ENCODE measurements at regions not wholly inside any gene's neighbourhood (a gene's known extent, or its start where the extent isn't known, plus 50 kb on each side); places are given as distances from the start of the nearest gene placed in this dataset.

DNA sequence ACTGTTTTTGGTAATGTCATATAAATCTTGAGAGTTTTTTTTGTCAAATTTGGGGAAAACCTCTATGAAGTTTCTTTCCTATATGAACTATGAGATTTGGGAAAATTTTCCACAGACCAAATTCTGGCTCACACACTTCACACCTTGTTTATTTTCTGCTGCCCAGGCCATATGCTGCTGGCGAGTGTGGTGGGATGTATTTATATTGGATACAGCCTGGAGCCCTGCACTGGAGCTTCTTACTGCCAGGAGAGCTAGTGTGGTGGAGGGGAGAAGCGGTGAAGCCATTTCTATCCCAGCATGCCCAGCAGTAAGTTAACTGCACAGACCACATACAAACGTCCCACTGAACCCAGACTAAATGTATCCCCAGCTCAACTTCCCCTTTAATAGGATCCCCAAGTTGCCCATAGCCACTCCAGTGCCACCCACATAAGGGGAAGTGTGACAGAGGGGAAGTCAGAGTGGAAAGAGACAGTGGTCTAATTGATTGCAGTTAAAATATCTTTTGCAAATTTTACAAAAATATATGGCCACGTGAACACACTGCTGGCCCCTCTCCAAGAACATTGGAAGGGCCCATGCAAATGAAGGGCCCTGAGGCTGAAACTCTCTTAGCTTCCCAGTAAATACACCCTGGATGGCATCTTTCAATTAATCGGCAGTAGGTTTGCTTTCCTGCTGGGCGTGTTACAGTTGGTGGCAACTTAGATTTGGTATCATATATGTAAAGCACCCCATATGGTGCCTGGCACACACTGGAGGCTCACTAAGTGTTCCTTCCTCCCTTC is 146.6 kb upstream of the ITGA6 start:
- Histone ChIP-seq H3K79me2 (ENCODE audit: low read depth) (no peaks in the 10 kb centered on the region), H3K4me3 (no peak overlapping the region), H3F3A (ENCODE audit: low read depth) (peaks cover 20% of the 10 kb centered on the region), H3K36me3 (no peaks in the 10 kb centered on the region), H2AFZ (replicated peaks) (no peak overlapping the region), H3K4me2 (no peak overlapping the region), H3K27ac (no peak overlapping the region), H4K20me1 (ENCODE audit: low read depth) (no peaks in the 10 kb centered on the region), H3K27me3 (no peaks in the 10 kb centered on the region), H3K4me1 (peaks cover 26% of the 10 kb centered on the region), H3K9me3 (ENCODE audit: low read depth) (no peaks in the 10 kb centered on the region), H3K9ac (no peak overlapping the region)
- Mint-ChIP-seq H3K9me3 (peaks cover 11% of the 10 kb centered on the region), H3K4me3 (no peak overlapping the region), H3K4me1 (peaks cover 33% of the 10 kb centered on the region), H3K27ac (peak overlapping the region; percentile 8), H3K27me3 (ENCODE audit: insufficient read depth, low read depth) (peaks cover 6% of the 10 kb centered on the region), H3K36me3 (no peaks in the 10 kb centered on the region)
- no peak for DNase-seq (ENCODE audit: low spot score)
- TF ChIP-seq, protein P1, sequence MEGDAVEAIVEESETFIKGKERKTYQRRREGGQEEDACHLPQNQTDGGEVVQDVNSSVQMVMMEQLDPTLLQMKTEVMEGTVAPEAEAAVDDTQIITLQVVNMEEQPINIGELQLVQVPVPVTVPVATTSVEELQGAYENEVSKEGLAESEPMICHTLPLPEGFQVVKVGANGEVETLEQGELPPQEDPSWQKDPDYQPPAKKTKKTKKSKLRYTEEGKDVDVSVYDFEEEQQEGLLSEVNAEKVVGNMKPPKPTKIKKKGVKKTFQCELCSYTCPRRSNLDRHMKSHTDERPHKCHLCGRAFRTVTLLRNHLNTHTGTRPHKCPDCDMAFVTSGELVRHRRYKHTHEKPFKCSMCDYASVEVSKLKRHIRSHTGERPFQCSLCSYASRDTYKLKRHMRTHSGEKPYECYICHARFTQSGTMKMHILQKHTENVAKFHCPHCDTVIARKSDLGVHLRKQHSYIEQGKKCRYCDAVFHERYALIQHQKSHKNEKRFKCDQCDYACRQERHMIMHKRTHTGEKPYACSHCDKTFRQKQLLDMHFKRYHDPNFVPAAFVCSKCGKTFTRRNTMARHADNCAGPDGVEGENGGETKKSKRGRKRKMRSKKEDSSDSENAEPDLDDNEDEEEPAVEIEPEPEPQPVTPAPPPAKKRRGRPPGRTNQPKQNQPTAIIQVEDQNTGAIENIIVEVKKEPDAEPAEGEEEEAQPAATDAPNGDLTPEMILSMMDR (IDR thresholded peaks at IDR 0.05), result no peak
- TF ChIP-seq EZH2 (IDR thresholded peaks at IDR 0.05) (no peak), EZH2phosphoT487 (IDR thresholded peaks at IDR 0.05) (no peak)

- no peaks in the 10 kb centered on the region for H3K79me2 ChIP-seq (ENCODE audit: low read depth)
- no peak overlapping the region for H3K9ac ChIP-seq
- Mint-ChIP-seq H3K9me3 (peaks cover 5% of the 10 kb centered on the region), H3K4me3 (no peak overlapping the region), H3K27me3 (ENCODE audit: insufficient read depth, low read depth) (peaks cover 4% of the 10 kb centered on the region), H3K36me3 (no peaks in the 10 kb centered on the region), H3K4me1 (peaks cover 44% of the 10 kb centered on the region), H3K27ac (no peak overlapping the region)
- no peak overlapping the region for H3K27ac ChIP-seq
- H3K27me3 ChIP-seq, result no peaks in the 10 kb centered on the region
- no peak overlapping the region for H3K4me3 ChIP-seq
- no peaks in the 10 kb centered on the region for H3K36me3 ChIP-seq
- H4K20me1 ChIP-seq (ENCODE audit: low read depth), result no peaks in the 10 kb centered on the region
- H2AFZ ChIP-seq (replicated peaks), result no peak overlapping the region
- H3F3A ChIP-seq (ENCODE audit: low read depth), result peaks cover 31% of the 10 kb centered on the region
- TF ChIP-seq, protein P1 (IDR thresholded peaks at IDR 0.05), result no peak
- TF ChIP-seq EZH2 (IDR thresholded peaks at IDR 0.05), result no peak
- no peaks in the 10 kb centered on the region for H3K9me3 ChIP-seq (ENCODE audit: low read depth)
- peaks cover 37% of the 10 kb centered on the region for H3K4me1 ChIP-seq
- DNase-seq (ENCODE audit: low spot score), result no peak
- no peak overlapping the region for H3K4me2 ChIP-seq
Observed at GRCh38 chr2:172281648-172282570, 145.5 kb upstream of the ITGA6 start.

- no peak overlapping the region for H3K4me2 ChIP-seq
- H3K27ac Mint-ChIP-seq, result peak overlapping the region; percentile 97
- DNase-seq (ENCODE audit: low spot score), result no peak
Observed at GRCh38 chr2:172282944-172283343, 144.4 kb upstream of the ITGA6 start.

More at GRCh38 chr2:172282944-172283343, 144.4 kb upstream of the ITGA6 start:
- H3K79me2 ChIP-seq (ENCODE audit: low read depth), result no peaks in the 10 kb centered on the region
- no peak overlapping the region for H2AFZ ChIP-seq (replicated peaks)
- Mint-ChIP-seq H3K9me3 (no peaks in the 10 kb centered on the region), H3K4me3 (no peak overlapping the region), H3K36me3 (no peaks in the 10 kb centered on the region), H3K27me3 (ENCODE audit: insufficient read depth, low read depth) (peaks cover 4% of the 10 kb centered on the region), H3K4me1 (peaks cover 52% of the 10 kb centered on the region)
- H4K20me1 ChIP-seq (ENCODE audit: low read depth), result no peaks in the 10 kb centered on the region
- peaks cover 32% of the 10 kb centered on the region for H3F3A ChIP-seq (ENCODE audit: low read depth)
- no peak overlapping the region for H3K27ac ChIP-seq
- H3K4me3 ChIP-seq, result no peak overlapping the region
- H3K36me3 ChIP-seq, result no peaks in the 10 kb centered on the region
- no peaks in the 10 kb centered on the region for H3K27me3 ChIP-seq
- no peaks in the 10 kb centered on the region for H3K9me3 ChIP-seq (ENCODE audit: low read depth)
- H3K4me1 ChIP-seq, result peaks cover 40% of the 10 kb centered on the region
- TF ChIP-seq, protein P1 (IDR thresholded peaks at IDR 0.05), result no peak
- TF ChIP-seq EZH2 (IDR thresholded peaks at IDR 0.05) (no peak), EZH2phosphoT487 (IDR thresholded peaks at IDR 0.05) (no peak)
- no peak overlapping the region for H3K9ac ChIP-seq

All from neural progenitor cell (in vitro differentiated cells).